HUES6 (cell line): ENCODE measurements at regions not wholly inside any gene's neighbourhood (a gene's known extent, or its start where the extent isn't known, plus 50 kb on each side); places are given as distances from the start of the nearest gene placed in this dataset.

ENCODE experiments used
- H3K27ac ChIP-seq: 2 replicates; pipeline ENCODE4 v1.7.0; 2013; ENCODE audit warnings: low read depth, mild to moderate bottlenecking, low read length, inconsistent platforms
- H3K27me3 ChIP-seq: 2 replicates; pipeline ENCODE4 v1.6.1; 2013; ENCODE audit warnings: low read length; ENCODE audit not compliant: control insufficient read depth, insufficient read depth
- H3K36me3 ChIP-seq: 2 replicates; pipeline ENCODE4 v1.6.1; 2013; ENCODE audit warnings: low read length; ENCODE audit not compliant: control insufficient read depth, insufficient read depth
- H3K4me1 ChIP-seq: 2 replicates; pipeline ENCODE4 v1.6.1; 2013; ENCODE audit warnings: low read length; ENCODE audit not compliant: control insufficient read depth, insufficient read depth
- H3K4me3 ChIP-seq: 2 replicates; pipeline ENCODE4 v1.5.1; 2013; ENCODE audit warnings: low read depth, low read length
- H3K9ac ChIP-seq: one replicate; pipeline ENCODE4 v1.6.1; 2013; ENCODE audit warnings: mild to moderate bottlenecking, low read length
- H3K9me3 ChIP-seq: 2 replicates; pipeline ENCODE4 v1.6.1; 2013; ENCODE audit warnings: low read depth, low read length; ENCODE audit not compliant: control insufficient read depth, insufficient read depth

- Histone ChIP-seq H3K9me3 (no peaks in the 10 kb centered on the region), H3K36me3 (no peaks in the 10 kb centered on the region), H3K4me3 (no peak overlapping the region), H3K4me1 (peaks cover 5% of the 10 kb centered on the region; the same call in 1 of the 2 replicates), H3K9ac (no peak overlapping the region), H3K27me3 (peaks cover 76% of the 10 kb centered on the region), H3K27ac (no peak overlapping the region)
Observed at GRCh38 chr2:120558847-120559246, 176.8 kb upstream of the GLI2 start.

- no peaks in the 10 kb centered on the region for H3K9me3 ChIP-seq
- H3K9ac ChIP-seq = no peak overlapping the region
- peaks cover 71% of the 10 kb centered on the region for H3K27me3 ChIP-seq
- H3K27ac ChIP-seq = no peak overlapping the region
- H3K4me1 ChIP-seq = peaks cover 5% of the 10 kb centered on the region; the same call in 1 of the 2 replicates
- H3K36me3 ChIP-seq = no peaks in the 10 kb centered on the region
- no peak overlapping the region for H3K4me3 ChIP-seq
Observed at GRCh38 chr2:120559401-120559800, 176.3 kb upstream of the GLI2 start.

GRCh38 chr2:120560330-120560729 lies 175.3 kb upstream of the GLI2 start:
- Histone ChIP-seq H3K4me3 (no peak overlapping the region), H3K27ac (no peak overlapping the region), H3K36me3 (no peaks in the 10 kb centered on the region), H3K4me1 (peaks cover 9% of the 10 kb centered on the region), H3K9ac (no peak overlapping the region), H3K9me3 (no peaks in the 10 kb centered on the region), H3K27me3 (peaks cover 64% of the 10 kb centered on the region)

- Histone ChIP-seq H3K27me3 (peaks cover 71% of the 10 kb centered on the region), H3K27ac (no peak overlapping the region), H3K4me3 (no peak overlapping the region), H3K4me1 (peaks cover 9% of the 10 kb centered on the region), H3K9ac (no peak overlapping the region), H3K9me3 (no peaks in the 10 kb centered on the region), H3K36me3 (no peaks in the 10 kb centered on the region)
Observed at GRCh38 chr2:120561379-120562035, 174.2 kb upstream of the GLI2 start.

- no peaks in the 10 kb centered on the region for H3K36me3 ChIP-seq
- no peak overlapping the region for H3K9ac ChIP-seq
- no peaks in the 10 kb centered on the region for H3K9me3 ChIP-seq
- H3K27ac ChIP-seq = no peak overlapping the region
- peaks cover 9% of the 10 kb centered on the region for H3K4me1 ChIP-seq
- peaks cover 71% of the 10 kb centered on the region for H3K27me3 ChIP-seq
- H3K4me3 ChIP-seq = no peak overlapping the region
Observed at GRCh38 chr2:120562218-120563005, 173.3 kb upstream of the GLI2 start.

- peaks cover 9% of the 10 kb centered on the region for H3K4me1 ChIP-seq
Observed at GRCh38 chr2:120563616-120564015, 172.1 kb upstream of the GLI2 start.

DNA sequence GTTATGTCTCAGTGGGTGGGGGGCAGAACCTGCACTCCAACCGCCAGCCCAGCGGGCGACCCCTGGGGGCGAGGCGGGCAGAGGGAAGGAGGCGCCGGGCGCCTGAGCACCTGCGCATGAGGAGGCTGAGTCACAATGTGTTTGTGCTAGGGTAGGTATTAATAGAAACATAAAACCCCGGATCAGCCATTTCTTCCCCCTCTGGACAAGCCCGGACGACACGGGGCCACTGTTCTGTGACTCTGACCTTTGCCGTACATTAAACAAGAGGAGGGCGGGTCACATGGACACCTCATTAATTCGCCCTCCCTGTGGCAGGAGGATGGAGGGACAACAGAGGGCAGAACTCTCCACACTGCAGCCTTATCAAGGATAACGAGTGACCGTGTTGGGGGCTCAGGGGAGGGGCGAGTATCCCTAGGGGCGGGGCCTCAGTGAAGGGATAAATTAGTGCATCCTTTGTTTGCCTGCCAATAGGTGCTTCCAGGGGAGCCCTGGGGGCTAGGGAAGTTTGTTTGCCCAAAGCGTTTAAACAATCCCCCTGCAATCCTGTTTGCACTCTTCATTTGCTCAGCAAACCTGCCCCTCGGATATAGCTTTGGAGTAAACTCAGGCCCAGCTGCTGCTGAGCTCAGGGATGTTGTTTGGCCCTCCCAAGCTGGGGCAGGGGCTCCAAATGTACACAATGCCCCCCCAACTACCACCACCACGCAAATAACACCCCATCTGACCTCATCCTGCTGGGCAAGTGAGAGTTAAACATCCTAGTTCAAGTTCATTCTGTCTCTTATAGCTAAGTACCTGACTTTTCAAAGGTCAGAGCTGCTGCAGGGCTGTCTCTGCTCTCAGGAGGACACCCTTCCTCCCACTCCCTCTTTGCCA lies 171.2 kb upstream of the GLI2 start:
- Histone ChIP-seq H3K27me3 (peaks cover 72% of the 10 kb centered on the region), H3K27ac (no peak overlapping the region), H3K4me3 (no peak overlapping the region), H3K36me3 (no peaks in the 10 kb centered on the region), H3K9me3 (no peaks in the 10 kb centered on the region), H3K9ac (no peak overlapping the region), H3K4me1 (peaks cover 9% of the 10 kb centered on the region)

More at GRCh38 chr2:120563616-120564015, 172.1 kb upstream of the GLI2 start:
- Histone ChIP-seq H3K27ac (no peak overlapping the region), H3K36me3 (no peaks in the 10 kb centered on the region), H3K9ac (no peak overlapping the region), H3K9me3 (no peaks in the 10 kb centered on the region), H3K27me3 (peaks cover 72% of the 10 kb centered on the region), H3K4me3 (no peak overlapping the region)

- H3K4me3 ChIP-seq = no peak overlapping the region
- peaks cover 9% of the 10 kb centered on the region for H3K4me1 ChIP-seq
- no peak overlapping the region for H3K9ac ChIP-seq
- peaks cover 73% of the 10 kb centered on the region for H3K27me3 ChIP-seq
- no peaks in the 10 kb centered on the region for H3K9me3 ChIP-seq
- H3K27ac ChIP-seq = no peak overlapping the region
- H3K36me3 ChIP-seq = no peaks in the 10 kb centered on the region
Observed at GRCh38 chr2:120565095-120565460, 170.6 kb upstream of the GLI2 start.

GRCh38 chr2:120565929-120566328 lies 169.7 kb upstream of the GLI2 start:
- no peaks in the 10 kb centered on the region for H3K36me3 ChIP-seq
- peaks cover 75% of the 10 kb centered on the region for H3K27me3 ChIP-seq
- no peak overlapping the region for H3K4me3 ChIP-seq
- no peaks in the 10 kb centered on the region for H3K9me3 ChIP-seq
- H3K27ac ChIP-seq = no peak overlapping the region
- no peak overlapping the region for H3K9ac ChIP-seq
- H3K4me1 ChIP-seq = peaks cover 9% of the 10 kb centered on the region

- Histone ChIP-seq H3K36me3 (no peaks in the 10 kb centered on the region), H3K9ac (no peak overlapping the region), H3K27me3 (peaks cover 75% of the 10 kb centered on the region), H3K4me3 (no peak overlapping the region), H3K9me3 (no peaks in the 10 kb centered on the region), H3K27ac (no peak overlapping the region), H3K4me1 (peaks cover 9% of the 10 kb centered on the region)
Observed at GRCh38 chr2:120566331-120567035, 169.2 kb upstream of the GLI2 start.
